ENCODE measurements at regions not wholly inside any gene's neighbourhood (a gene's known extent, or its start where the extent isn't known, plus 50 kb on each side); places are given as distances from the start of the nearest gene placed in this dataset.

GRCh38 chr2:173552531-173552930 is 197.9 kb downstream of the CDCA7 start:
- H3K4me3 ChIP-seq (ENCODE audit: low read depth, low read length) = no peak overlapping the region
- DNase-seq (ENCODE audit: low read depth) = no peak
- in situ Hi-C loops (cut with HindIII; ENCODE audit: low sequenced_read_pairs) = loop anchor here (25.0 kb wide), 1 partner anchor 485 kb away; no protein-coding TSS in a partner anchor
- TF ChIP-seq, protein P1, sequence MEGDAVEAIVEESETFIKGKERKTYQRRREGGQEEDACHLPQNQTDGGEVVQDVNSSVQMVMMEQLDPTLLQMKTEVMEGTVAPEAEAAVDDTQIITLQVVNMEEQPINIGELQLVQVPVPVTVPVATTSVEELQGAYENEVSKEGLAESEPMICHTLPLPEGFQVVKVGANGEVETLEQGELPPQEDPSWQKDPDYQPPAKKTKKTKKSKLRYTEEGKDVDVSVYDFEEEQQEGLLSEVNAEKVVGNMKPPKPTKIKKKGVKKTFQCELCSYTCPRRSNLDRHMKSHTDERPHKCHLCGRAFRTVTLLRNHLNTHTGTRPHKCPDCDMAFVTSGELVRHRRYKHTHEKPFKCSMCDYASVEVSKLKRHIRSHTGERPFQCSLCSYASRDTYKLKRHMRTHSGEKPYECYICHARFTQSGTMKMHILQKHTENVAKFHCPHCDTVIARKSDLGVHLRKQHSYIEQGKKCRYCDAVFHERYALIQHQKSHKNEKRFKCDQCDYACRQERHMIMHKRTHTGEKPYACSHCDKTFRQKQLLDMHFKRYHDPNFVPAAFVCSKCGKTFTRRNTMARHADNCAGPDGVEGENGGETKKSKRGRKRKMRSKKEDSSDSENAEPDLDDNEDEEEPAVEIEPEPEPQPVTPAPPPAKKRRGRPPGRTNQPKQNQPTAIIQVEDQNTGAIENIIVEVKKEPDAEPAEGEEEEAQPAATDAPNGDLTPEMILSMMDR (IDR thresholded peaks at IDR 0.05; ENCODE audit: low read depth, low read length, missing control alignments) = no peak

GRCh38 chr2:173553593-173553992 is 198.9 kb downstream of the CDCA7 start:
- in situ Hi-C loops (cut with HindIII; ENCODE audit: low sequenced_read_pairs) = loop anchor here (25.0 kb wide), 1 partner anchor 484 kb away; no protein-coding TSS in a partner anchor
- no peak for DNase-seq (ENCODE audit: low read depth)

GRCh38 chr2:173555833-173556232 is 201.2 kb downstream of the CDCA7 start:
- H3K4me3 ChIP-seq (ENCODE audit: low read depth, low read length) = no peak overlapping the region
- in situ Hi-C loops (cut with HindIII; ENCODE audit: low sequenced_read_pairs) = loop anchor here (25.0 kb wide), 1 partner anchor 481 kb away; no protein-coding TSS in a partner anchor
- TF ChIP-seq, protein P1 (IDR thresholded peaks at IDR 0.05; ENCODE audit: low read depth, low read length, missing control alignments) = no peak
- DNase-seq (ENCODE audit: low read depth) = no peak

More at GRCh38 chr2:173553593-173553992, 198.9 kb downstream of the CDCA7 start:
- no peak overlapping the region for H3K4me3 ChIP-seq (ENCODE audit: low read depth, low read length)
- TF ChIP-seq, protein P1 (IDR thresholded peaks at IDR 0.05; ENCODE audit: low read depth, low read length, missing control alignments) = no peak

- TF ChIP-seq, protein P1 (IDR thresholded peaks at IDR 0.05; ENCODE audit: low read depth, low read length, missing control alignments) = no peak
- in situ Hi-C loops (cut with HindIII; ENCODE audit: low sequenced_read_pairs) = loop anchor here (25.0 kb wide), 1 partner anchor 480 kb away; no protein-coding TSS in a partner anchor
- H3K4me3 ChIP-seq (ENCODE audit: low read depth, low read length) = no peak overlapping the region
- no peak for DNase-seq (ENCODE audit: low read depth)
Observed at GRCh38 chr2:173556816-173557215, 202.1 kb downstream of the CDCA7 start.

DNA sequence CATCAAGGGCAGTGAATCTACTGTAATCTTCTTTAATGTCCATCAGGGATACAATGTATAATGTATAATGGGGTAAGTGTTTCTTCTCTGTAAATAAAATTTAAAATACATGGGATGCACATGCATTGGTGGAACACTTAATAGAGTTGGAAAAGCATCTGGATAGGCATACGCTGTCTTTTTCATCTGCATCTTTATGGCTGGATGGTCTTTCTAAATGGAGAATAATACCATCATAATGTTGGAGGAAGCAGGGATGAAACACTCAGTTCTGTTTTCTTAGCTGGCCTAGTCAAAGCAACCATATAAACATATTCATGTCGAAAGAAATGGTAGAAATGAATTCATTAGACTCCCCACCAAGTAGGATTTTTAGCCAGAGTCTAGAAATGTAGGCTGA is 202.8 kb downstream of the CDCA7 start:
- TF ChIP-seq, protein P1 (IDR thresholded peaks at IDR 0.05; ENCODE audit: low read depth, low read length, missing control alignments) = no peak
- in situ Hi-C loops (cut with HindIII; ENCODE audit: low sequenced_read_pairs) = loop anchor here (25.0 kb wide), 1 partner anchor 480 kb away; no protein-coding TSS in a partner anchor
- no peak for DNase-seq (ENCODE audit: low read depth)
- H3K4me3 ChIP-seq (ENCODE audit: low read depth, low read length) = no peak overlapping the region

DNA sequence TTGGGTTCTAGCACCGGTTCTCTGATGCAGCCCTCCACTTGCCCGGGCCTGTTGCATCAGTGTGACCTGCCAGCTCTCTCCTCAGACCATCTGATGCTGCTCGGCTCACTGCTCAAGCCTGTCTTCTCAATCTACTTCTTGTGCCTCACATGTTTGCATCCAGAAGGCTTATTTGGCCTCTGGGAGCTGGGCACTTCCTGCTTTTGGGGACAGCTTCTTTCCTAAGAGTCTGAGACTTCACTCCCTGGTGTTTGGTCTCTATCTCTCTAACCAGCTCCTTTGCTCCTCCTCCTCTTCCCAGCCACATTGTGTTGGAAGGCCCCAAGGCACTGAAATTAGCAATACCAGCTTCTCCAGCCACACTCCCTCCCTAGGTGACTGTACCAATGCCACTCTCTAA is 212.8 kb downstream of the CDCA7 start:
- DNase-seq (ENCODE audit: low read depth) = no peak
- no peak overlapping the region for H3K4me3 ChIP-seq (ENCODE audit: low read depth, low read length)
- TF ChIP-seq, protein P1 (IDR thresholded peaks at IDR 0.05; ENCODE audit: low read depth, low read length, missing control alignments) = no peak
- in situ Hi-C loops (cut with HindIII; ENCODE audit: low sequenced_read_pairs) = loop anchor here (25.0 kb wide), 1 partner anchor 470 kb away; no protein-coding TSS in a partner anchor

Data from astrocyte of the cerebellum (primary cell).